NAMALWA (cell line): ENCODE measurements at regions not wholly inside any gene's neighbourhood (a gene's known extent, or its start where the extent isn't known, plus 50 kb on each side); places are given as distances from the start of the nearest gene placed in this dataset.
"Not testable (repeated sequence)": the region's sequence is repeated elsewhere in the genome, so short reads cannot be mapped to it uniquely, and the experiment has no call there.

ENCODE experiments used
- DNase-seq: peaks from one replicate; pipeline ENCODE4 v3.0.0-alpha.2; 2015; ENCODE audit warnings: low spot score

DNA sequence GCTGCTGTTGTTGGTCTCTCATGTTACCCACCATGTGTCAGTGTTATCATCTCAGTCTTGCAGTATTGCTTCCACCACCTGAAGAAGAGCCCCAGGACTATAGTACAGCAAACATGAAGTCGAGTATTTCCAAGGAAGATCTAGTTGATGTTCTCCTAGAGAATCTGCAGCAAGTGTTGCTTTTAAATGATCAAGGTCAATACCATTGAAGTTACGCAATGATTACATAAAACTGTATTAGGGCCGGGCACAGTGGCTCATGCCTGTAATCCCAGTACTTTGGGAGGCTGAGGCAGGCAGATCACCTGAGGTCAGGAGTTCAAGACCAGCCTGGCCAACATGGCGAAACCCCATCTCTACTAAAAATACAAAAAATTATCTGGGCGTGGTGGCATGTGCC lies 173.9 kb downstream of the TJP1 start:
- DNase-seq: not testable (repeated sequence)

DNA sequence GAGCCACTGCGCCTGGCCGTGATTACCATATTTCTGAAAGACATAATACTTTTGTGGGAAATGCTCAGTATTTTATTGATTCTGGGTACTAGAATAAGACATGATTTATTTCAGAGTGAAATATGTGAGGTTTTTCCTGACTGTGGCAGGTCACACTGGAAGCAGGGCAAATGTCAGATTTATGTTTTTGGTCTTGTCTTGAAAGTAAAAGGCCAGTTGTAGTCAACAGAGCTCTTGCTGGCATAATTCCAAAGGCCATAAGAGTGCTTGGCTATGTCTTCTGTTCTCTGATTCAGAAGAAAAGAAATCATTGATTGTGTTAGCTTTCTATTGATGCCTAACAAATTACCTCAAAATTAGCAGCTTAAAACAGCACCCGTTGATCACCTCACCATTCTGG lies 176.4 kb downstream of the TJP1 start:
- no peak for DNase-seq

DNA sequence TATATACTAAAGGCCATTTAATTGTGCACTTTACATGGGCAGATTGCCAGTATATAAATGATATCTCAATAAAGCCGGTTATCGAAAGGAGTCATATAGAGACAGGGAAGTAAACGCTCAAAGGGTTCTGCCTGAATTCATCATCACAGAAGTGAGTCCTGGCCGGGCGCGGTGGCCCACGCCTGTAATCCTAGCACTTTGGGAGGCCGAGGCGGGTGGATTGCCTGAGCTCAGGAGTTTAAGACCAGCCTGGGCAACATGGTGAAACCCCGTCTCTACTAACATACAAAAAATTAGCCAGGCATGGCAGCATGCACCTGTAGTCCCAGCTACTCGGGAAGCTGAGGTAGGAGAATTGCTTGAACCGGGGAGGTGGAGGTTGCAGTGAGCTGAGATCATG lies 177.9 kb downstream of the TJP1 start:
- DNase-seq: not testable (repeated sequence)

DNA sequence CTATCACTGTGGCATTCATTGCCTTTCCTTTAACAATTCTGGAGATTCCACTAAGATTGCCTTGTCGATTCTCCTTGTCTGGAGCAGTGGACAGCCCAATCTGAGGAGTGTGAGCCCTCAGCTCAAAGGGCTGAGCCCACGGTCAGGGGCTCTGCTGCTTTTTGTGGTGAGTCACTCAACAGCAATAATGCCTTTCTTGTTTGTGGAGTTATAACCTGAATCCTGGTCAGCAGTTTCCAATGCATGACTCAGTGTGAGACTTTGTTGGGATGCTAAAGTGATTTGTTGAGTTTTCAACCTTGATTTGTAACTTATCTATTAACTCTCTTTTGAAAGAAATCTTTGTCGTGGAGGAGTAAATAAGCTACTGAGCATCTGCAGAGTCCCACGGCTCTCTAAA lies 183.5 kb downstream of the TJP1 start:
- no peak for DNase-seq

DNA sequence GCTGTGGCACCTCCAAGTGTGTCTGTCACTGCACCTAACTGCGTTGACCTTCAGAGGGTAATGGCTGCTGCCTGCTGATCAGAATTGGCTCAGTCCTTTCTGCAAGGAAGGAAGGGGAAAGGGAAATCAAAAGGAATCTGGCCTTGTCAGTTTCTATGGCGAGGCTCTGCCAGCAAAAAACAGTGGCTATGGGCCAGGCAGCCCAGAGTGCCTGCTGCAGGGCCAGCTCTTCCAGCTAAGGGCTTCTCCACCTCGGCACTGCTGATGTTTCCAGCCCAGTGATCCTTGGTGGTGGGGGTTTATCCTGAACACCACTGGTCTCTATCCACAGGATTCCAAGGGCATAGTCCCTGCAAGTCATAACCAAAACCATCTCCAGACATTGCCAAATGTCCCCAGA lies 184.3 kb downstream of the TJP1 start:
- DNase-seq: no peak

DNA sequence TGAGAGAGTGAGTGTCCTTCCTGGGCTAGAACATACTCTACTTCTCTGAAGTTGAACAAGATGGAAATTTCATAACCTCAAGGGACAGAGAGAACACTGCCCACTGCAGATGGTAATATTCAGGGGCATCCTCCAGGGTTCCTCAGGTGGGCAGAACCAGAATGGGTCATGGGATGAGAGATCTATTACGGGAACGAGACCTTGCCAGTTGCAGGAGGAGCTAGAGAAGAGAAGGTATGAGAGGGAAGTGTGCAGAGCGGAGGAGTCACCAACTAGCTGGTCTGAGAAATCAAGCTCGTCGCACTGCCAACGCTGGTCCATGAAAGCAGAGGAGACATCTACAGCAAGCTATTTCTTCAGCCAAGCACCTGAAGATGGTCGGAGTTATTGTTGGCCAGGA lies 184.7 kb downstream of the TJP1 start:
- DNase-seq: no peak

DNA sequence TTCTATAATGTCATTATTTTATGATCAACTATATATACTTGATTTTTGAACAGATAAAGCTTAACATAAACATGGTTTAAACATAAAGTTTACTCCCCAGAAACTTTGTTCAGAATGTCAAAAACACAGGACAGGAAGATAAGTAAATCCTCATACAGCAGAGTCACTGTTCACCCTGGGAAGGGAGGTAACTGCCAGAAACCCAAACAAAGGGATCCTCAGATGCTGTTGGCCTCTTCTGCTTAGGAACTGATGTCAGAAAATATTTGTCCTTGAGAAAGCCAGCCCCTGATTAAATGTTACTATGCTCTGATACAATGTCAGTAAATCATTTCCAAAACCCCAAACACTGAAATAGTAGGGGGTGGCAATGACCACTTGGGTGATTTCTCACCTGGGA lies 185.3 kb downstream of the TJP1 start:
- DNase-seq: no peak

DNA sequence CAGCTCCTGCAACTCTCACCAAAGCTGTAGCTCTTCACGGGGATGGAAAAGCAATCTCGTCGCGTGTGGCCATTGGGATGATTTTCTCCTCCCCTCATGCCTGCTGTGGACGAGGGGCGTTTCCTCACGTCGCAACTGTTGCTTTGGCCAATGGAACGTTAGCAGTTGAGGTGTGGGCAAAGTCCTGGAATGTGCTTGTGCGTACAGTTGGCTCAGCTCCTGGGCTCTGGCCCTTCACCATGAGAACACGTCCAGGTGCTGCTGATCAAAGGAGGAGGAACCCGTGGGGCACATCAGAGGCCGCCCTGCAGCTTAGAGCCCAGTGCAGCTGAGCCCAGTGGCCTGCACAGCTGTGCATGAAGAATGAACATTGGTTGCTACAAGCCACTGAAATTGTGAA lies 186.1 kb downstream of the TJP1 start:
- no peak for DNase-seq

DNA sequence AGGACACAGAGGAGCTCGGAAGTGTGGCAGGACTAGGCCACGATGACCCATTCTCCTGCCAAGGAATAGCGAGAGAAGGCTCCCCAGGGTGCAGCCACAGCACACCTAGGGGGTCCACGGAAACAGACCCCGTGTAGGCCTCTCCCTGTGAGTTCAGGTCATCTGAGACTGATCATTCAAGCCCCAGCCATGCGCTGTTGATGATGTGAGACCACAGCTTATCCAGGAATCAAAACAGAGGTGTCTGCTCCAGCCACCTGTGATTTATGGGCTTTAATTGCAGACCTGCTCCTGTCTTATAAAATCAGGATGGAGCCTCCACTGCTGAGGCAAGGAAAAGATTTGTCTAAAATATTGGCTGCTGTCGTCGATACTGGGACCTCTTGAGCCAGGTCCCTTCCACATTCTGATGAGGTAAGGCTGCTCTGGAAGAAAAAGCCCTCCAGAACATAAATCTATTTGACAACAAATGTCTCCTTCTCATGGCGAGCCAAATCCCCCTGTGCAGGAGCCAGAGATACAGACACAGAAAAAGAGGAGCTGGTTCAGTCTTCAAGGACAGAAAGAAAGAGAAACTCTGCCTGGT lies 186.7 kb downstream of the TJP1 start:
- no peak for DNase-seq

DNA sequence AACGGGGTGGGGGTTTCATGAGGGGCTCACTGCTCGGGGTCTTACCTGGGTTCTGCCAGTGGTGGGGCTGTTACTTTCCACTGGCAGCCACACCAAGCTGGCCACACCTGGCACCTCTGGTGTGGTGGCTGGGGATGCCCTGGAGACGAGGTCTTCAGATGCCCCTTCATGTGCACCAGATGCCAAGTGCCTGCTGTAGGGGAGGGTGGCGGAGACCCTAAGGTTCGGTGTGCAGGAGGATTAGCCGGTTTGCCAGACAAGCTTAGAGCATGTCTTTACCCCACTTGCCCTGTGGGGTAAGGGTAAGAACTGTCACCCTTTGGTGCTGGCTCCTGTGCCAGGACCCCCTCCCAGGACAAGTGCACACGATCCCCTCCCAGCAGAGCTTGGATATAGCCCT lies 188.3 kb downstream of the TJP1 start:
- no peak for DNase-seq

DNA sequence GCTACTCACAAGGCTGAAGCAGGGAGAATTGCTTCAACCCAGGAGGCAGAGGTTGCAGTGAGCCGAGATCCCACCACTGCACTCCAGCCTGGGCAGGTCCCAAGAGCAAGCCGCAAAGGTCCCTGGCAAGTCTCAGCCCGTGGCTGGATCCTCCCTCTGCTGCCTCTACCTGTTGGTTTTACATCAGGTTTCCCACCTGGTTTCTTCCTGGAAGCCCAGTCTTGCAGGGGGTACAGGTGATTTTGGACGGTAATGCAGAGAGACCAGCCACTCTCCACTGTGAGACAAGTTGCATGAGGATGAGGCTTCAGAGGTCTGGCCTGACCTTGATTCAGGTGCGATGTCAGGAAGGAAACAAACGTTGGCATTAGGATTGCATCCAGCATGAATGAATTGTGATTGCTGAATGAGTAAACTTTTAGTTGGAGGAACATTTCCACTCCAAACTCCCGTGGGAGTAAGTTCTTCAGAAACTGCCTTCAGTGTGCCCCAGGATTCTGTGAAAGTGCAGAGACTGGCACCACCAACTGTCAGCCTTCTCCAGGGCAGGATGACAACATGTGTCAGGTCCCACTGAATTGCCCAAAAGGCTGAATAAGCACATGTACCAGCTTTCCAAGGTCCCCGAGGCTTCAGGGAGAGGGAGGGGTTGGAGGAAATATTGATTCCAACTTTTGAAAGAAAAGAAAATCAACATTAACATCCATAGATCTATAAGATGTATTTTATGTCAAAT lies 189.4 kb downstream of the TJP1 start:
- DNase-seq: no peak

DNA sequence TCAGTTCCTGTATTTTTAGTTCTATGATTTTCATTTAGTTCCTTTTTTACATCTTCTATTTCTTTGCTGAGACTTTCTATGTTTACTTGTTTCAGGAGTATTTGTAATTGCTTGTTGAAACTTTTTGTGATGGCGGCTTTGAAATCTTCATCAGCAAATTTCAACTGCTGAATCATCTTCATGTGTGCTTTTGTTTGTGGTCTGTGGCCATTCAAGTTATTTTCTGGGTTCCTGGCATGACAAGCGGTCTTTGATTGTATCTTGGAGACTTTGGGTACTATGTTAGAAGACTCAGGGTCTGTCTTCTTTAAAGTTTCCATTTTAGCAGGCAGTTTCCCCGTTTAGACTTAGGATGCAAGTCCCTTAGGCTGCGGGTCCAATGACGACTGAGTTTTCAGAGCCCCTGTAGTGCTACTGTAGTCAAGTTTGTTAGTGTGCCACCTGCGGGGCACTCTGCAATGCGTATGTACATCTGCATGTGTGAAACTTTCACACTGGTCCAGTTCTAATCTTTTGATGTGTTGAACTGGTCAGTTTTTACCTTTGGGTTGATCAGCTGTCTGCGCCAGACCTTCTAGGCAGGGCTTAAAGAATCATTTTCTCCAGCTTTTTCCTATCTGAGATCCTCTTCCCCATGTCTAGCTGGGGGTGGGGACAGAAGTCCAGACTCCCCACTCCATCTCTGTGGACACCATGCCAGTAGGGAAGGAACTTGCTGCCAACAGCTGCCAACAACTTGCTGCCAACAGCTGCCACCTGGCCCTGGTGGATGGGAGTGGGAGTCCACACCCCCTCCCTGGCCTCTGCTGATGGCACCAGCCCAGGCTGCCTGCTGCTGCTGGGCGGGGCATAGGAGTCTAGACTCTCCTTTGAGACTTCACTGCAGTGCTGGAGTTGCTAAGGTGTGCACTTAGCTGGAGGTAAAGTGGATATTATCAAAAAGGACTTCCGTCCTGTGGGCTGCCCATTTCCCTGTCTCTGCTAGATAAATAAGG lies 190.9 kb downstream of the TJP1 start:
- no peak for DNase-seq

DNA sequence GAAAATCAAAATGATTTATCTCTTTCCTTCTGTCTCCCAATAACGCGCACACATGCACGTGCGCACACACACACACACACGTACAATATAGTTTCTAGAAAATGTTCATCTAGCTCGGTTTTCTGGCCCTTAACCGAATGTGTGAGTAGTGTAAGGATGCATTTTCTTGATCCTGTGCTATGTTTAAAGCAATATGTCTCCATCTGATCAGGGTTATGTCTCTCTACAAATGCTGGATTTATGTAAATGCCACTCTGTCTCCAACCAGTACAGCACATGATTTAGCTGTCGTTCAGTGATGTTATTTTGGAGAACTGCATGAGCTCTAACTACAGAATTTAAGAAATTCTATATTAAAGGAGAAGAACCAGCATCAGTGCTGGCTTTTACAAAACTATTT lies 198.0 kb downstream of the TJP1 start:
- DNase-seq: no peak

DNA sequence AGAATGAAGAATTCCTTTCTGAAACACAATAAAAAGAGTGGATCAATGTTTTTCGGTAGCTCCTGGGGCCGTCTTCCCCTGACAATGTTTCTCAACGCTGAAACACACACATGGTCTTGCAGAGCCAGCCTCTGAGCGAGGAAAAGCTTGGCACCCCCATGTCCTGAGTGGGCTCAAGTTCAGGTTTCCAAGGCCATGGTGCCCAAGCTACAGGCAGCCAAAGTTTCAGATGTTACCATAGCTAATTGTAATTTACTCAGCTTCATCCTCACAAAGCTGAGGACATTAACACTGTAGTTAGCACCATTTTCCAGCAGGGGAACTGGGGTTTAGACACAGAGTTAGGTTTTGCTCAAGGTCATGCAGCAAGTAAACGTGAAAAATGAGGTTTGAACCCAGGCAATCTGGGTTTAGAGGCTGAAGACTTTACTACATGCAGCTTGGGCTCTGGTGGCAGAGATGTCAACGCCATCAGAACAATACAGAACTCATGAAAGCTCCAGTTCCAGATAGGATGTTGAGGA lies 199.1 kb downstream of the TJP1 start:
- peak; percentile 6 for DNase-seq

DNA sequence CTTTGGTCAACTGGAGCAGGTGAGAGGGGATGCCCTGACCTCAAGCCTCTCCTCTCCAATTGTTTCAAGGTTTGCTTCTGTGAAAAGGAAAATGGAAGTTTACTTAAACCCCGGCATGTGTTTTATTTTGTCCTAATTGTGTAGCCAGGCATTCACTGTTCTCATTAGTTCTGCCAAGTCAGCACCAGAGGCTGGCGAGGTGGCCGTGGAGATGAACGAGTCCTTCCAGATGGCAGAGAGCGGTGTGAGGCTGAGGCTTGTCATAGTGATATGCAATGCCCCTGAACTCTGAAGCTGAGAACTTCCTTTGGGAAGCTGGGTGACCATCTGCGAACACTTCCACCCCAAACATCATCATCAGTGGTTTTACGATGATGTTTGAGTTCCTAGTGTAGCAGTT lies 199.6 kb downstream of the TJP1 start:
- no peak for DNase-seq

DNA sequence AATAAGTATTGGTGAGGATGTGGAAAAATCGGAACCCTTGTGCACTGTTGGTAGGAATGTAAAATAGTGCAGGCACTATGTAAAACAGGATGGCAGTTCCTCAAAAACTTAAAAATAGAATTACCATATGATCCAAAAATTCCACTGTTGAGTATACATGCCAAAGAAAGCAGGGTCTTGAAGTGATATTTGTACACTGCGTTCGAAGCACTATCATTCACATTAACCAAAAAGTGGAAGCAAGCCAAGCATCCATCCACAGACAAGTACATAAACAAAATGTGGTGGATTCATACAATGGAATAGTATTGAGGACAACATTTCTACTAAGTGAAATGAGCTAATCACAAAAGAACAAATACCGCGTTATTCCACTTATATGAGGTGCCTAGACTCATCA lies 200.7 kb downstream of the TJP1 start:
- DNase-seq: no peak

DNA sequence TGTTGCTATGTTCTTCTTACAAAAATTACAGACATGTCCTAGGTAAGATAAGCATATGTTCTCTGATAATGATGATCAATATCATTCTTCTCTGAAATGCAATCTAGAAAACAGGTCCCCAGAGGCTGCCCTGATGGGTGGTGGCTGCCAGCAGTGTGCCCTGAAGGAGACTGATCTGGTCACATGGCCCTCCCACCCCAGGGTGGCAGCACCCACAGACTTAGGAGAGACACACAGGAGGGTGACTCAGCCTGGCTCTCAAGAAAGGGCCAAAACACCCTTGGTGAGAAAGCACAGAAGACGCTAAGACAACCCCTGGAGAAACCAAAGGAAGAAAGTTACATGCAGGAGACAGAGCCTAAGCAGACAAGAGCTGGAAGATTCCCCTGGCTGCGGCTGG lies 203.7 kb downstream of the TJP1 start:
- no peak for DNase-seq

DNA sequence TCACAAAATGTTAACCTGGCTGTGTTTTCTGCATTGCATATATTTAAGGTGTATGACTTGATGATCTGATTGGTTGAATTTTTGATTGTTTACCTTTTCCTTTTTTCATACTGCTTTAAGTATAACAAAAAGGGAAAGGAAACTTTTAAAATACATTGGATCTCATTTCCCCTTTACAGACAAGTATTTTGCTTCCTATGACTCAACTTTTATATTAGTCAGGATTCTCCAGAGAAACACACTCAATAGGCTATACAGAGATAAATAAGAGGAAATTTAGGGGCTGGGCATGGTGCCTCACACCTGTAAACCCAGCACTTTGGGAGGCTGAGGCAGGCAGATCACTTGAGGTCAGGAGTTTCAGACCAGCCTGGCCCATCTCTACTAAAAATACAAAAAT lies 205.8 kb downstream of the TJP1 start:
- no peak for DNase-seq

DNA sequence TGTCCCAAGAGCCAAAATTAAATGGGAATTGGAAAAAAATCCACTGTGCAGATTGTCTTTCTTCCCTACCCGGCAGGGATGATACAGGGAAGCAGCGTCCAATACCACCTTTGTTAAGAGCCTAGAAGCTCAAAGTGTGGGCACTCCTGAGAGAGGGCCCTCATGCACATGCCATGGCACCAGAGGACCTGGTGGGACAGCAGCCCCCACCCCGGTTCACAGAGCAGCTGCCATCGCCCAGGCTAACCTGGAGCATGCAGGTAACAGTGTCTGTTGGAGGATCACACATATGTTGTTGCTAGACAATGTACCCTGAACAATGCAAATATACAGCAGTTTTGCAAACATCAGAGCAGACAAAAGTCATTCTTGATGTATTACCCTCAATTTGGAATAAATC lies 206.5 kb downstream of the TJP1 start:
- no peak for DNase-seq

DNA sequence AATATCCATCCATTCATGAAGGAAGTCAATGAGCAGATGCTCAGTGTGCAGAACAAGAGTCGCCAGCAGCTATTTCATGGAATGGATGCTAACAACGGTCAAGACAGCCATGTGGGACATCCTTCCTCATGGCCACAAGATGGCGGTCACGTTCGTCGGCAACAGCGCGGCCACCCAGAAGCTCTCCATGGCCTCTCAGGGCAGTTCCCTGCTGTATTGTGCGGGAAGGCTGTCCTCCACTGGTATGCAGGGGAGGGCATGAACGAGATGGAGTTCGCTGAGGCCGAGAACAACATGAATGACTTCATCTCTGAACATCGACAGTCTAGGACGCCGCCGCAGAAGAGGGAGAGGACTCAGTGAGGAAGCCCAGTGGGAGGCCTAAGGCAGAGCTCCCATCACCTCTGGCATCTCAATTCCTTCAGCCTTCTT lies 208.3 kb downstream of the TJP1 start:
- no peak for DNase-seq

DNA sequence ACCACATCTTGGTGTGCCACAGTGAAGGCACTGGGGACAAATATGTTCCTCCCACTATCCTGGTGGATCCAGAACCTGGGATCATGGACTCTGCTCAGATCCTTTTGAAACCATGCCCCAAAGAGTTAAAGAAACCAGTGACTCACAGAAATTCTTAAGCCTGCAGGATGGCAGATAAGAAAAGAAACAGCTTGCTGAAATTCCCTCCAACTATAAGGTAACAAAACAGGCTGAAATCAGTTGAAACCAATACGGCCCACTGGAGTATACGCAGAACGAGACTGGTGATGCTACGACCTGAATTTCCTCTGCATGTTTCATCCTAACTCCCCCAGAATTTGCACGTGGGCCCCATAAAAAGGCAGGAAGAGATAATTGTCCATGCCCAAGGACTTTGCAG lies 209.6 kb downstream of the TJP1 start:
- DNase-seq: no peak

DNA sequence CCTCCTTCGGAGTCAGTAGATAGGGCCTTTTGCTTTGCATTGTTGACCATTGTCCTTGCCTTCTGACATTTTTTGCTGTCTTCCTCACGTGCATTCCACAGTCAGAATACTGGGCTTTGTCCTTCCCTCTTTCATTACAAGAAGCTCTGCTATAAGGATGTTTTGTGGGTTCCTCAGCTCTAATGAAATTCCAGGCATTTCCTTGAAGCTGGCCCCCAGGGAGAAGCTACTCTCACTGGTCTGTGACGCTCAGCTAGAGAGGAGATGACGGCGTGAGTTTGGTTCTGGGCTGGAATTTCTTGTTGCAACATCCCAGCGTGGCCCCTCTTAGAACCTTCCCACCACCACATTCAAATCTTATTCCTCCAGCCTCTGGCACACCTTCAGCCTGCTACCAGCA lies 210.2 kb downstream of the TJP1 start:
- no peak for DNase-seq

DNA sequence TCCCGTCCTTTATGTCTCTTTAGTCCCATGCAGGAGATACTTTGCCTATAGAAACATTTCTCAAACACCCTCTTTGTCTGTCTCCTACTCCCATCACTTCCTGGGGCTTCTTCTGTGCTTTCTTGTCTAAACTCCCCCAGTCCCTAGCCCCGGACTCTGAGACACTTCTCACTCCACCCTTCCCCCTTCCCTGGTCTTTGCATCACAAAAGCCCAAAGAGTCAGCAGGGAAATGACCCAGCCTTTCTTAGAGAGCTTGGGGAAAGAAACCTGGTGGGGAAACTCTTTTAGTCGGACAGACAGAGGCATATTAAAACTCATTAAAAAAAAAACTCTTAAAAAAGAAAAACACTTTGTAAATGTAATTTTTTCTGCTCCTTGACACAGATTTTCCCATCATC lies 211.2 kb downstream of the TJP1 start:
- DNase-seq: no peak
